Mucosa of descending colon (tissue), 3 donors: ENCODE measurements at regions not wholly inside any gene's neighbourhood (a gene's known extent, or its start where the extent isn't known, plus 50 kb on each side); places are given as distances from the start of the nearest gene placed in this dataset.

Experiments used
- ATAC-seq: fragments of 200-7000 bp; cut with Tn5 transposase; one replicate; pipeline ENCODE4 v1.9.1; 2020; ENCODE audit warnings: mild to moderate bottlenecking, moderate library complexity
- DNase-seq, 3 donors: peaks; one replicate each; pipeline ENCODE4 v3.0.0-alpha.2; 2020
- H3K36me3 ChIP-seq: fragments of 200-600 bp; one replicate; pipeline ENCODE4 v1.8.0; 2021; ENCODE audit warnings: low read depth, mild to moderate bottlenecking
- H3K4me1 ChIP-seq: fragments of 200-600 bp; one replicate; pipeline ENCODE4 v1.8.0; 2021; ENCODE audit warnings: low read depth, mild to moderate bottlenecking
- H3K4me3 ChIP-seq: fragments of 200-600 bp; one replicate; pipeline ENCODE4 v1.8.0; 2021; ENCODE audit warnings: mild to moderate bottlenecking
- H3K9me3 ChIP-seq: fragments of 200-600 bp; one replicate; pipeline ENCODE4 v1.8.0; 2021; ENCODE audit warnings: mild to moderate bottlenecking
- intact Hi-C, 2 donors: fragments of 100-400 bp; cut with DNase I in 1 of 2; cut with micrococcal nuclease in 1 of 2; formaldehyde crosslinking; loops; one replicate each; pipeline versions ENCODE4 v1.11.0 to v1.11.1; 2022; cut with DNase I, micrococcal nuclease
- TF ChIP-seq, protein P1 (sequence below): fragments of 200-600 bp; IDR thresholded peaks from one replicate; pipeline ENCODE4 v1.8.0; 2022; ENCODE audit warnings: antibody characterized with exemption, mild to moderate bottlenecking
- donor health status: DM: no; HTN: no; CAD: no; lungs with moderate emphysema.
- donor health status: DM: no; HTN: no; CAD: no.
- donor health status: DM: no; HTN: yes; CAD: no.

GRCh38 chr20:16955462-16955861, 207.3 kb downstream of the OTOR start:
- H3K4me1 ChIP-seq, result no peaks in the 10 kb centered on the region
- TF ChIP-seq, protein P1, sequence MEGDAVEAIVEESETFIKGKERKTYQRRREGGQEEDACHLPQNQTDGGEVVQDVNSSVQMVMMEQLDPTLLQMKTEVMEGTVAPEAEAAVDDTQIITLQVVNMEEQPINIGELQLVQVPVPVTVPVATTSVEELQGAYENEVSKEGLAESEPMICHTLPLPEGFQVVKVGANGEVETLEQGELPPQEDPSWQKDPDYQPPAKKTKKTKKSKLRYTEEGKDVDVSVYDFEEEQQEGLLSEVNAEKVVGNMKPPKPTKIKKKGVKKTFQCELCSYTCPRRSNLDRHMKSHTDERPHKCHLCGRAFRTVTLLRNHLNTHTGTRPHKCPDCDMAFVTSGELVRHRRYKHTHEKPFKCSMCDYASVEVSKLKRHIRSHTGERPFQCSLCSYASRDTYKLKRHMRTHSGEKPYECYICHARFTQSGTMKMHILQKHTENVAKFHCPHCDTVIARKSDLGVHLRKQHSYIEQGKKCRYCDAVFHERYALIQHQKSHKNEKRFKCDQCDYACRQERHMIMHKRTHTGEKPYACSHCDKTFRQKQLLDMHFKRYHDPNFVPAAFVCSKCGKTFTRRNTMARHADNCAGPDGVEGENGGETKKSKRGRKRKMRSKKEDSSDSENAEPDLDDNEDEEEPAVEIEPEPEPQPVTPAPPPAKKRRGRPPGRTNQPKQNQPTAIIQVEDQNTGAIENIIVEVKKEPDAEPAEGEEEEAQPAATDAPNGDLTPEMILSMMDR, result no peak
- no peak overlapping the region for H3K4me3 ChIP-seq
- no peaks in the 10 kb centered on the region for H3K36me3 ChIP-seq
- DNase-seq, result no peak
- intact Hi-C loops, result no loop called here
- ATAC-seq, result no peak
- H3K9me3 ChIP-seq, result no peaks in the 10 kb centered on the region

DNA sequence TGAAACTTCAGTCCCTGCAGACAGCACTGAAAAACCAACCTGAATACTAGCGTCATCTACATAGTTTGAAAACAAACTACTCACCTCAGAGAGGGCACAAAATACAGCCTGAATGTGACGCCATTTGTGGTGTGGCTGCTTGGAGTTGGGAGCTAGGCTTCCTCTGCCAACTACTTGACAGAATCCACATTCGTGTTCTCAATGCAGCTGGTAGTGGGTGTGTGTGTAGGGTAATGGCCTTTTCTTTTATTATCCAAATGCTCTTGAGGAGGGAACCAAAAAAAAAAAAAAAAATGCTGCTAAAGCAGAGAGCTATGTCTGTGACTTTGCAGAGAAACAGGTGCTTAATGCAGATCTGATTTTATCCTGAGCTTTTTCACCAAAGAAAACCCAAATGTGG, 207.8 kb downstream of the OTOR start:
- Histone ChIP-seq H3K9me3 (no peaks in the 10 kb centered on the region), H3K4me3 (no peak overlapping the region), H3K36me3 (no peaks in the 10 kb centered on the region), H3K4me1 (no peaks in the 10 kb centered on the region)
- intact Hi-C loops, result no loop called here
- TF ChIP-seq, protein P1, result no peak
- ATAC-seq, result no peak
- DNase-seq, result no peak

DNA sequence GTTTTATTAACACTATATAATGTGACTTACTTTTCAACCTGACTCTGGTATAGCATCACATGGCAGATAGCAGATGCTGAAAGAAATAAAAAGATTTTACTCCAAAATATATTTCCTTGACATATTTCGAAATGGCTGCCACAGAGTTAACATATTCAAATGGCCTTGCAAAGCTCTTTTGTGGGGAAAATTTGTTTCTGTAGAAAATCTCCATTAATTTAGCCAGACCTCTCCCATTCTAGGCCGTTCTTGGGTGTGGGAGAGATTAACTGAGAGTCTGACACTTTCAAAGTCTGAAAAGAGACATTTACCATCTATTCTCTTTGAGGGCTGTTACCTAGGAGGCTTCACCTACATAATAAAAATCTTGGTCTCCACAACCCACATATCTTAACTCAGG, 217.2 kb downstream of the OTOR start:
- TF ChIP-seq, protein P1, result no peak

DNA sequence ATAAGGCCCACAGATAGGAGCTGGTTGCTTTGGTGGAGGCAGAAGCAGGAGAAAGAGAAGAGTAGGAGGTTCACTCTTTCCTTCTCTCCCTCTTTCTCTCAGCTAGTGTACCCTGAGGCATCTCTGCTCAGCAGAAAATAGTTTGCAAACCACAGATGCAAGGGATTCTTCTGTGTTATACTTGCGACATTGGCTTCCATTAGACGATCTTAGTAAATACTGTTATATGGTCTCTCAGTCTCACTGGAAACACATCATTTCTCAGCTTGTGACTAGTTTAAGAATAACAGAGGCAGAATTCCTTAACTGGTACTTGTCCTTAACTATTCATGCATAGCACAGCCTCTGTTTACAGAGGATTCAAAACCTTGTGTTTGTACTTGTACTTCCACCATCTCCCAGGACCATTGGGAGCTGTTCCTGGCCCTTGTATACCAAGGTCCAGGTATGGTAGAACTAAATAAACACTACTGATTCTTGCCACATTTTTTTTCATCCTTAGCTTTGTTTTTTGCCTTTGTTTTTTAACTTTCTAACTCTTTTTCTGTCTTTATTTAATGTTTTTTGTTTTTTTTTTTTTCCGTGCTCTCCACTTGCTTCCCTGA, 218.2 kb downstream of the OTOR start:
- H3K9me3 ChIP-seq, result no peaks in the 10 kb centered on the region
- TF ChIP-seq, protein P1, result no peak
- H3K4me3 ChIP-seq, result no peak overlapping the region
- H3K36me3 ChIP-seq, result no peaks in the 10 kb centered on the region
- no peak for DNase-seq
- intact Hi-C loops, result no loop called here
- H3K4me1 ChIP-seq, result no peaks in the 10 kb centered on the region
- ATAC-seq, result no peak

More for the DNA sequence above, 217.2 kb downstream of the OTOR start:
- no peaks in the 10 kb centered on the region for H3K9me3 ChIP-seq
- H3K4me1 ChIP-seq, result no peaks in the 10 kb centered on the region
- H3K36me3 ChIP-seq, result no peaks in the 10 kb centered on the region
- intact Hi-C loops, result no loop called here
- H3K4me3 ChIP-seq, result no peak overlapping the region
- DNase-seq (no peak), ATAC-seq (no peak)

GRCh38 chr20:16968099-16968498, 219.9 kb downstream of the OTOR start:
- Histone ChIP-seq H3K36me3 (no peaks in the 10 kb centered on the region), H3K4me3 (no peak overlapping the region), H3K4me1 (no peaks in the 10 kb centered on the region), H3K9me3 (no peaks in the 10 kb centered on the region)
- DNase-seq, result no peak
- no peak for ATAC-seq
- intact Hi-C loops, result no loop called here
- TF ChIP-seq, protein P1, result no peak

- Histone ChIP-seq H3K36me3 (no peaks in the 10 kb centered on the region), H3K4me3 (no peak overlapping the region), H3K4me1 (no peaks in the 10 kb centered on the region), H3K9me3 (no peaks in the 10 kb centered on the region)
- TF ChIP-seq, protein P1, result no peak
- intact Hi-C loops, result no loop called here
- no peak for DNase-seq
- no peak for ATAC-seq
Measured at GRCh38 chr20:16970776-16971175, 222.6 kb downstream of the OTOR start.
